ENCODE measurements at regions not wholly inside any gene's neighbourhood (a gene's known extent, or its start where the extent isn't known, plus 50 kb on each side); places are given as distances from the start of the nearest gene placed in this dataset.

GRCh38 chr15:96504371-96504770, 173.9 kb downstream of the NR2F2 start:
- no peak for TF ChIP-seq OSR1 (CRISPR knock-in tag; IDR thresholded peaks at IDR 0.05)
- TF ChIP-seq, protein P1, sequence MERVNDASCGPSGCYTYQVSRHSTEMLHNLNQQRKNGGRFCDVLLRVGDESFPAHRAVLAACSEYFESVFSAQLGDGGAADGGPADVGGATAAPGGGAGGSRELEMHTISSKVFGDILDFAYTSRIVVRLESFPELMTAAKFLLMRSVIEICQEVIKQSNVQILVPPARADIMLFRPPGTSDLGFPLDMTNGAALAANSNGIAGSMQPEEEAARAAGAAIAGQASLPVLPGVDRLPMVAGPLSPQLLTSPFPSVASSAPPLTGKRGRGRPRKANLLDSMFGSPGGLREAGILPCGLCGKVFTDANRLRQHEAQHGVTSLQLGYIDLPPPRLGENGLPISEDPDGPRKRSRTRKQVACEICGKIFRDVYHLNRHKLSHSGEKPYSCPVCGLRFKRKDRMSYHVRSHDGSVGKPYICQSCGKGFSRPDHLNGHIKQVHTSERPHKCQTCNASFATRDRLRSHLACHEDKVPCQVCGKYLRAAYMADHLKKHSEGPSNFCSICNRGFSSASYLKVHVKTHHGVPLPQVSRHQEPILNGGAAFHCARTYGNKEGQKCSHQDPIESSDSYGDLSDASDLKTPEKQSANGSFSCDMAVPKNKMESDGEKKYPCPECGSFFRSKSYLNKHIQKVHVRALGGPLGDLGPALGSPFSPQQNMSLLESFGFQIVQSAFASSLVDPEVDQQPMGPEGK (CRISPR knock-in tag; IDR thresholded peaks at IDR 0.05; ENCODE audit: borderline replicate concordance): no peak
- TF ChIP-seq TCF4 (CRISPR knock-in tag; IDR thresholded peaks at IDR 0.05; ENCODE audit: borderline replicate concordance): no peak
- no peak for TF ChIP-seq ZFP3 (CRISPR knock-in tag; IDR thresholded peaks at IDR 0.05)
- no peak for TF ChIP-seq ZC3H10 (CRISPR knock-in tag; IDR thresholded peaks at IDR 0.05)

Data from SK-N-SH treated with all-trans-retinoic acid at 6 μM for 48 hours (cell line).